Activated T-cell treated with anti-CD3 and anti-CD28 coated beads, Interleukin-2, amount 50 U/mL, for 72 hours (primary cell): ENCODE measurements at regions not wholly inside any gene's neighbourhood (a gene's known extent, or its start where the extent isn't known, plus 50 kb on each side); places are given as distances from the start of the nearest gene placed in this dataset.
A peak's percentile ranks its signal among the peaks of the same experiment; 100 is the strongest.
"Not testable (repeated sequence)": the region's sequence is repeated elsewhere in the genome, so short reads cannot be mapped to it uniquely, and the experiment has no call there.

ENCODE experiments used
- ATAC-seq, 2 donors: fragments of 150-1000 bp; cut with Tn5 transposase; replicated peaks in 1 of 2; 2 replicates each; pipeline ENCODE4 v1.10.0; 2021; ENCODE audit warnings: moderate library complexity in 2 of 2, mild to moderate bottlenecking in 1 of 2
- DNase-seq, 2 donors: peaks; one replicate each; pipeline ENCODE4 v3.0.0; 2021 to 2022; ENCODE audit warnings: mixed read lengths in 1 of 2
- H3K27ac Mint-ChIP-seq: one replicate; pipeline ENCODE4 v1.8.0; 2022; ENCODE audit warnings: mild to moderate bottlenecking, moderate library complexity, mixed read lengths
- H3K27me3 Mint-ChIP-seq: one replicate; pipeline ENCODE4 v1.8.0; 2022; ENCODE audit warnings: low read depth, mixed read lengths
- H3K36me3 Mint-ChIP-seq, 2 donors: one replicate each; pipeline ENCODE4 v1.8.0; 2022; ENCODE audit warnings: mixed read lengths in 2 of 2, mild to moderate bottlenecking in 1 of 2; ENCODE audit not compliant: insufficient read depth in 2 of 2
- H3K4me1 Mint-ChIP-seq: one replicate; pipeline ENCODE4 v1.8.0; 2022; ENCODE audit warnings: low read depth, mixed read lengths
- H3K4me3 Mint-ChIP-seq, 2 donors: one replicate each; pipeline ENCODE4 v1.8.0; 2022; ENCODE audit warnings: mild to moderate bottlenecking in 2 of 2, mixed read lengths in 2 of 2, moderate library complexity in 2 of 2
- H3K9me3 Mint-ChIP-seq, 2 donors: one replicate each; pipeline ENCODE4 v1.8.0; 2022; ENCODE audit warnings: mixed read lengths in 2 of 2

DNA sequence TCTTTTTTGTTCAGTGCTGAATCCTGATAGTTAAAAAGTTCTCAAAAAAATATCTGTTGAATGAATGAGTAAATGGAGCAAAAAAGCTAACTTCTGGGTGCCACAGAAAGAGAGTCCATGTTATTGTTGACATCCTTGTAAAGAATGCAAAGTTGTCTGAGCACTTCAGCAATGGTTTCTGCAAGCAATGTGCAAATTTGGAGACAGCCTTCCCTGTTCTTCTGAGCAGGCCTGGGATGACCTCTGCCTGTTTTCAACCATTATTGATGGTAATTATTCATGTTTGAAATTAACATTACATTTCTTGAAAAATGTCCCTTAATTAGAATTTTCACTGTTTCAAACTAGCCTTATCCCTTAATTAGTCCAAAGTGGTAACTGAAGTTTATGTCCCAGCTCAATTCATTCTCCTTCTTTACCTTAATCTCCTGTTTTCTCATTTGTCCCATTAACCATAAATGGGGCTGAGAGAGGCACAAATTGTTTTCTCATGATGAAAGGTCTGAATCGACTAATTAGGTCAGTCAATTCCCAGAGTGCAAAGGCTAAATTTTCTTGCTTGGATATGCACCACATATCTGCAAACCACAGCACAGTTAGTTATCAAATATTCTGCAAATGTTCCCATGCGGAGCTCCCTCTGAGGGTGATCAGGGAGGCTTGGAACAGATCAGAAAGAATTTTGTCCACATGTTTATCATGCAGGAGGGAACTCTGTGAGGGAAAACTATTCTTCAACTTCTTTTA lies 139.4 kb upstream of the KRR1 start:
- Mint-ChIP-seq H3K4me1 (peaks cover 11% of the 10 kb centered on the region), H3K4me3 (no peak overlapping the region), H3K36me3 (no peaks in the 10 kb centered on the region), H3K27ac (no peak overlapping the region), H3K27me3 (peaks cover 58% of the 10 kb centered on the region), H3K9me3 (no peaks in the 10 kb centered on the region)
- no peak for DNase-seq
- no peak for ATAC-seq

DNA sequence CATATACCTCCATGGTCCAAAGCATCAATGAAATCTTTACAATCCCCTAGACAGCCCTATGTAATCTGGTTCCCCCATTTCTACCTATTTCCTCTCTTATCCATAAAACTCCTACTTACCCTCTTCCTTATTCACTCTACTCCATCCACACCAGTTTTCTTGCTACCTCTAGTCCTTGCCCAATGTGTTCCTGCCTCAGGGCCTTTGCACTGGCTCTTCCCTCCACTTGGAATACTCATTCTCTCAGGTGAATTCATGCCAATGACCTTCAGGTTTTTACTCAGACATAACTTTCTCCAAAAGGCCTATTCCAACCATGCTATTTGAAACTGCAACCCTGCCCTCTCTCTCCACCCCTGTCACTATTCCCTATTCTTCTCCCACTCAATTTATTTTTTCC lies 138.7 kb upstream of the KRR1 start:
- DNase-seq: no peak
- H3K9me3 Mint-ChIP-seq: no peaks in the 10 kb centered on the region
- no peak for ATAC-seq
- peaks cover 52% of the 10 kb centered on the region for H3K27me3 Mint-ChIP-seq
- H3K27ac Mint-ChIP-seq: no peak overlapping the region
- H3K4me1 Mint-ChIP-seq: peaks cover 4% of the 10 kb centered on the region
- H3K4me3 Mint-ChIP-seq: no peak overlapping the region
- H3K36me3 Mint-ChIP-seq: no peaks in the 10 kb centered on the region

DNA sequence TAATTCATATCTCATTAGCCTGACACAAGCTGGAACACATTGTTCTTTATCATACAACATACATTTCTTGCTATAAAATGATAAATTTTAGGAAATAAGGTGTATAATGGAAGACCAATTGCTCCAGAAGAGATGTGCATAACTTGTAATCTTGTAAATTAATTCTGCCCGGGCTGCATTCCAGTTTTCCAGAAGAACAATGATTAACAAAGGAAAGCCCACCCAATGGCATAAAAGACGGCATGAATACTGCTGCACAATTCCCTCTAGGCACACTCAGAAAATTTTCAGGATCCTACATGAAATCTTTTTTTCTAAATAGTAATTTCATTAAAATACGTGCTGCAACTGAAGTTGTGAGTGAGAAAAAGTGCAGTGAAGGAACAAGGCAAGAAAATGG lies 137.4 kb upstream of the KRR1 start:
- H3K27ac Mint-ChIP-seq: no peak overlapping the region
- no peaks in the 10 kb centered on the region for H3K9me3 Mint-ChIP-seq
- H3K36me3 Mint-ChIP-seq: no peaks in the 10 kb centered on the region
- ATAC-seq: no peak
- no peak overlapping the region for H3K4me3 Mint-ChIP-seq
- no peak for DNase-seq
- peaks cover 6% of the 10 kb centered on the region for H3K4me1 Mint-ChIP-seq
- peaks cover 47% of the 10 kb centered on the region for H3K27me3 Mint-ChIP-seq

DNA sequence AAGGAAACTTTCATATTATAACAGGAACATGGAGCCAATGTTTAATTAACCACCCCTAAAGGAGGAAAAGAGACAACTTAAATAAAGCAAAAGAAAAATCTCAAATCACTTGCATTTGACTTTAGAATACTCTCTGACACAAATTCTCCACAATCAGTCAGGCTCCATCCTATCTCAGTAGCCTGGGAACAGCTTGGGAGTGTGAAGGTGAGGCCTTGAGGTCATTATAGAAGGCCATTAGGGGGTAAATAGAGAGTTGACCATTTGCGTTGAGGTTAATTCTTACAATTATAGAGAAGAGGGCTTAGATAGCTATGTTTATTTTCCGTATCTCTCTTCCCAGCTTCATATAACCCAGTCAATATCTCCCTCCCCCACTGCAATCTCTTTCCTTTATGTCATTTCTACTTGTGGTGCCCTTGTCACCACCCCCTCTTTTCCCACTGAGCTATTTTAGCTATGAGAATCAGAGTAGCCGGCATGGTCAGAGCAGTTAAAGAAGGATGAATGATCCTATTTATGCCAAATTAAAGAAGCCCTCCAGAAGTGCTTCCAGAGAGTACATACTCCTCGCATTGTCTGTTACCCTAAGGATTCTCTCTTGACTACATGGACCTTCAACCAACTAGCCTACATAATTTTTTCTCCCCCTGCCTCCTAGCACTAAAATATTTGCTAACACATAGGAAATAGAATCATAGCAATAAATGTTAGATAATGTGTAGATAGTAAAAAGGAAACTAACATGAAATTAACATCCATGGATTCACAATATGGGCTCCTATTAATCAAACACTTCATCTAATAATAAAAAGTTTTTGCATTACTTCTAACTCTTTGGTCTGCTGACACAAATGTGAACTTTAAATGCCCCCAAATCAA lies 135.2 kb upstream of the KRR1 start:
- Mint-ChIP-seq H3K36me3 (no peaks in the 10 kb centered on the region), H3K4me3 (no peak overlapping the region), H3K27ac (no peak overlapping the region), H3K9me3 (no peaks in the 10 kb centered on the region), H3K27me3 (peaks cover 25% of the 10 kb centered on the region), H3K4me1 (peaks cover 21% of the 10 kb centered on the region)
- no peak for ATAC-seq
- DNase-seq: no peak

DNA sequence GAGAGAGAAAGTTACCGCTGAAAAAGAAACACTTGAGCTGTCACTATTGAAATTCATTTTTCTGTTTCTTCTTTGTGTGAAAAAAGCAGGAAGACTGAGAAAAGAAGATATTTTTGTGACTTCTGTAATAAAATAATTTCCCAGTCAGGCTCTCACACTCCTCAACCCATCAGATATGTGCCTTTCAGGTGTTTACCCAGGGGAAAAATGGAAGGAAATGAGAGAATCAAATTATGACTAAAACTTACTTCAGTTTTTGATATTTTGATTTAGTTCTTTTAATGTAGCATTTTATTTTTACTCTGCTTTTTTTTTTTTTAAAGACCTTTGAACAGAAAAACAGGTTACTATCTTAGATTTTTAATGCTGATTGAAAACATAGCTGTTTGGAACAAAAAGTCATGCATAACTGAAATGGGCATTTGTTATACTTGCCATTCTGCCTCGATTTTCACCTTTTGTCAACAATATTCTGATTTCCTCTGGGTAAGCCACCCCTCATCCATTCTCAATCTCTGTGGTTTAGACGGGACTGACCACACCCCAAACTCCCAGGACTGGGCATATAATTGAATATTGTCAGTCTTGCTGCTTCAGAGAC lies 133.2 kb upstream of the KRR1 start:
- ATAC-seq: no peak
- Mint-ChIP-seq H3K4me3 (no peak overlapping the region), H3K4me1 (peaks cover 35% of the 10 kb centered on the region), H3K27ac (no peak overlapping the region), H3K9me3 (no peaks in the 10 kb centered on the region), H3K36me3 (no peaks in the 10 kb centered on the region), H3K27me3 (peaks cover 11% of the 10 kb centered on the region)
- no peak for DNase-seq

DNA sequence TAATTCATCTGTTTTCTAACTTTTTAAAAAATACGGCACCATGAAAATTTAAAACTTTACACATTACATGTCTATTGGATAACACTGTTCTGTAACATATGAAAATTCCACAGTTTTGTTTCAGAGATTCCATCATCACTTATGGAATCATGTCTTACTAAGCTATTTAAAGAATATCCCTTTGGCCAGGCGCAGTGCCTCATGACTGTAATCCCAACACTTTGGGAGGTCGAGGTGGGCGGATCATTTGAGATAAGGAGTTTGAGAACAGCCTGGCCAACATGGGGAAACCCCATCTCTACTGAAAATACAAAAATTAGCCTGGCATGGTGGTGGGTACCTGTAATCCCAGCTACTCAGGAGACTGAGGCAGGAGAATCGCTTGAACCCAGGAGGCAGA lies 131.7 kb upstream of the KRR1 start:
- H3K36me3 Mint-ChIP-seq, H3K9me3 Mint-ChIP-seq, H3K27ac Mint-ChIP-seq, DNase-seq, ATAC-seq, H3K4me3 Mint-ChIP-seq: not testable (repeated sequence)
- H3K27me3 Mint-ChIP-seq: peaks cover 14% of the 10 kb centered on the region
- H3K4me1 Mint-ChIP-seq: peaks cover 35% of the 10 kb centered on the region

DNA sequence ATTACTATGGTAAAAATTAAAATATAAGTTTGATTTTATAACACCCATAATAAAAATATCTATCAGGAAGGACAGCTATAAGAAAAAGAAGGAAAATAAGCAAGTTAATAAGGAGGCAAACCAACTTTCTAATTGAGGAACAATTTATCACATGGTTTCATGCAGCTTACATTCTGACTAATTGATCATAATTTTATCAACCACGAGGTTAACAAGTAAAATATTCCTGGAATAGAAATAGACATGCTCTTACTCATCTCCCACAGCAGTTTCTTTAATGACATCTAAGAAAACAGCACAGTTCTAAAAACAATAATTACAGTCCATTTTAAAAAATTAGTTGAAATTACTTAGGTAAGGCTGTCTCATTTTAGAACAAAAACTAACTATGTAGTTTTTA lies 130.8 kb upstream of the KRR1 start:
- H3K9me3 Mint-ChIP-seq: no peaks in the 10 kb centered on the region
- H3K4me1 Mint-ChIP-seq: peaks cover 35% of the 10 kb centered on the region
- no peak for ATAC-seq
- no peaks in the 10 kb centered on the region for H3K36me3 Mint-ChIP-seq
- DNase-seq: no peak
- peaks cover 16% of the 10 kb centered on the region for H3K27me3 Mint-ChIP-seq
- H3K27ac Mint-ChIP-seq: no peak overlapping the region
- H3K4me3 Mint-ChIP-seq: peak overlapping the region; percentile 18 to 46

DNA sequence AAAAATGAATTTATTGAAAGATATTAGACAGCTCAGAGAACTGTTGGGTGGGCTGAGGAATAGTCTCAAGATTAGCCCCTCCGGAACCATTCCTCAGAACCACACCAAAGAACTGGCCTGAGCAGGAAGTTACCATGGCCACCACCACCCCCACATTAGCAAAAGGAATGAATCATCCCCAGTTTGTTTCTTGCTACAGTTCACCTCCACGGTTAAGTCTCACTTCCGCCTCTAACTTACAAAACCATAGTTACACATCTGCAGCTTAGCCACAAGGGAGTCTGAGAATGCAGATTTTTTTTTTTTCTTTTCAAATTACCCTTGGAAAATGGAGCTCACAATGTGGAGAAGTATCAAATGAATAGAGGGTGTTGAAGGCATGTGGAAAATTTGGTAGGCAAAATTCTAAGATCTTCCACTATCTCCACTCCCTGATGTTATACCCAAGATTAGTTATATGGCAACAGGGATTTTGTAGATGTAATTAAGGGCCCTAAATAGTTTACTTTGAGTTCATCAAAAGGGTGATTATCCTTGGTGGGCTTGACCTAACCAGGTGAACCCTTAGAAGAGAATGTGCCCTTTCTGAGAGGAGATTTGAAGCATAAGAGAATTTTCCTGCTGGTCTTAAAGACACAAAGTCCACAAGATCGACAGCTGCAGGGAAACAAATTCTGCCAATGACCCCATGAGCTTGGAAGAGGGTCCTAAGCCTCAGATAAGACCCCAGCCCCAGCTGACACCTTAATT lies 129.8 kb upstream of the KRR1 start:
- H3K4me1 Mint-ChIP-seq: peaks cover 40% of the 10 kb centered on the region
- DNase-seq (peak; percentile 51 to 63), ATAC-seq (peak; percentile 93 to 96)
- H3K27me3 Mint-ChIP-seq: peaks cover 26% of the 10 kb centered on the region
- peak overlapping the region; percentile 56 for H3K27ac Mint-ChIP-seq
- H3K9me3 Mint-ChIP-seq: no peaks in the 10 kb centered on the region
- H3K4me3 Mint-ChIP-seq: peak overlapping the region in 1 of 2 donors; percentile 32
- no peaks in the 10 kb centered on the region for H3K36me3 Mint-ChIP-seq

DNA sequence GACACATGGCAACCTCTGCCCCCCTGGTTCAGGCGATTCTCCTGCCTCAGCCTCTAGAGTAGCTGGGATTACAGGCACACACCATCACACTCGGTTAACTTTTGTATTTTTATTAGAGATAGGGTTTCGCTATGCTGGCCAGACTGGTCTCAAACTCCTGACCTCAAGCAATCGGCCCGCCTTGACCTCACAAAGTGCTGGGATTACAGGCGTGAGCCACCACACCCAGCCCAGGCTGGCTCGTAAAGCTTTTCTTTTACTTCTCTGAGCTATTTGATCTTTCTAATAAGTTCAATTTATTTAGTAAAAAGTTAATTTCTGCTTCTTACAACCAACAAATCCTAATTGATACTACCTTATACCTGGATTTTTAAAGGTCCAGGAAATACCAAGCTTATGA lies 127.4 kb upstream of the KRR1 start:
- H3K4me1 Mint-ChIP-seq: peaks cover 49% of the 10 kb centered on the region
- ATAC-seq: no peak
- H3K36me3 Mint-ChIP-seq: no peaks in the 10 kb centered on the region
- no peaks in the 10 kb centered on the region for H3K9me3 Mint-ChIP-seq
- H3K27ac Mint-ChIP-seq: no peak overlapping the region
- H3K27me3 Mint-ChIP-seq: peaks cover 50% of the 10 kb centered on the region
- DNase-seq: no peak
- H3K4me3 Mint-ChIP-seq: no peak overlapping the region

DNA sequence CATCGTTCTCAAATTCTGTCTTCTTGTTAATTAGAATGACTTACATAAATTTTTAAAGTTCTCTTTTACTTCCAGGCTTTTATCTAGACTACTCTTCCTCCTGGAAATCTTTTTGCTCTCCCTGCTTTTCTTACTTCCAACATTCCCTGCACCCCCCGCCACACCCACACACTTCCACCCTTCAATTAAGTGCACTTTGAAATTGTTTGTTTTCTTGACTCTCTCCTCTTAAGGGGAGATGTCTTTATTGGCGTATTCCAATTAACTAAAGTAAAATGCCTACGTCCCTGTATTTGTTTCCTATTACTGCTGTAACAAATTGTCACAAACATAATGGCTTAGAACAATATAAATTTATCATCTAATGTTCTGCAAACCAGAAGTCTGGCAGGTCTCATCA lies 125.2 kb upstream of the KRR1 start:
- Mint-ChIP-seq H3K27me3 (peaks cover 50% of the 10 kb centered on the region), H3K36me3 (no peaks in the 10 kb centered on the region), H3K27ac (no peak overlapping the region), H3K4me3 (no peak overlapping the region), H3K9me3 (peaks cover 0 to 2% of the 10 kb centered on the region in 2 donors), H3K4me1 (peaks cover 35% of the 10 kb centered on the region)
- ATAC-seq (no peak), DNase-seq (no peak)

DNA sequence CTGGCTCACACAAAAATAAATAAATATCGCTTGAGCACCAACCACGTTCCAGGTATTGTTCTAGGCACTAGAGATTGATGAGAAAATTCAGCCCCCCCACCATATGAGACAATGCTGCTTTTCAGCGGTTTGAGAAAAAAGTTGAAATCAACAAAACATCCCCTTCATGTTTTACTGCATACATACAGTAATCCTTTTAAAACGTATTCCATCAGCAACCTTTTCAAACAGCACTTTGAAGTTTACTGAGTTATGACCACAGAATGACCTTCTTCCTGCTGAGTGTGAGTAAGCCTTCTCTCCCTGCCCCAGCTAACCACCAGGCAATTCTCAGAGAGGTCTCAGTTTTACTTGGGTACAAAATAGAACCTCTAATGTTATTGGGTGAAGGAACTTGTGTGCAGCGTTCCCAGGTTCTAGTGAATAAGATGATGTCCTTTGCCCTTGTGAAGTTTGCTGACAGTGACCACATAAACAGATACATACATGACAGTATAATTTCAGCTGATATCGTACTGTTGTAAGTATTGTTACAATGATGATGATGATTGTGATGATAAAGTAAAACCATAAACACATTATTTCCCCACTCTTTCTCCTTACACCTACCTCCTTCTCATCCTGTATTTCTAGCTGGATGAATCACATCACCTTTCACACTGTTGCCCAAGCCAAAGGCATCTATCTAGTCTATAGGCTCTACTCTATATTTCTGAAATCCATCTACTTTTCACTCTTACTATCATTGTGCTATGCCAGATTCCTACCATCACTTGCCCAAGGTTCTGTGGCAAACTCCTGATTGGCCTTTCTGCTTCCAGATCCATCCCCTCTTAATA lies 124.4 kb upstream of the KRR1 start:
- no peak overlapping the region for H3K27ac Mint-ChIP-seq
- H3K9me3 Mint-ChIP-seq: peaks cover 0 to 3% of the 10 kb centered on the region in 2 donors
- DNase-seq (peak; percentile 33), ATAC-seq (peak; percentile 96 to 97)
- H3K4me1 Mint-ChIP-seq: peaks cover 27% of the 10 kb centered on the region
- H3K36me3 Mint-ChIP-seq: no peaks in the 10 kb centered on the region
- peaks cover 50% of the 10 kb centered on the region for H3K27me3 Mint-ChIP-seq
- H3K4me3 Mint-ChIP-seq: peak overlapping the region in 1 of 2 donors; percentile 29
